GM12878 (cell line): ENCODE measurements at regions not wholly inside any gene's neighbourhood (a gene's known extent, or its start where the extent isn't known, plus 50 kb on each side); places are given as distances from the start of the nearest gene placed in this dataset.

Experiments used
- CBFB ChIP-seq: IDR thresholded peaks from 2 replicates; pipeline ENCODE4 v1.6.1; 2016; ENCODE audit warnings: antibody characterized with exemption, low read depth
- MXI1 ChIP-seq: fragments of 150-350 bp; IDR thresholded peaks from 2 replicates; pipeline ENCODE4 v1.6.1; 2011; ENCODE audit warnings: low read depth, mild to moderate bottlenecking, inconsistent platforms, low read length, improper control_type of control experiment
- MYC ChIP-seq: IDR thresholded peaks from 2 replicates; pipeline ENCODE4 v1.6.1; 2011; ENCODE audit warnings: mild to moderate bottlenecking, low read length, moderate library complexity, inconsistent platforms; ENCODE audit not compliant: insufficient read depth, insufficient replicate concordance, insufficient read length, severe bottlenecking
- POLR2AphosphoS5 ChIP-seq: IDR thresholded peaks from 2 replicates; pipeline ENCODE4 v1.6.1; 2011; ENCODE audit warnings: mild to moderate bottlenecking, low read length, inconsistent platforms
- RAD21 ChIP-seq: IDR thresholded peaks from 2 replicates; pipeline ENCODE4 v1.6.1; 2011; ENCODE audit warnings: mild to moderate bottlenecking, low read depth, low read length, moderate library complexity; ENCODE audit not compliant: insufficient read depth
- RBBP5 ChIP-seq: fragments of 200-600 bp; sonication (generic); conservative IDR thresholded peaks from 2 replicates; pipeline ENCODE4 v1.6.1; 2016
- SMC3 ChIP-seq: IDR thresholded peaks from 2 replicates; pipeline ENCODE4 v1.6.1; 2011; ENCODE audit warnings: low read length, improper control_type of control experiment, borderline replicate concordance
- YY1 ChIP-seq: IDR thresholded peaks from 2 replicates; pipeline ENCODE4 v1.6.1; 2011; ENCODE audit warnings: low read depth, mild to moderate bottlenecking, low read length
- TF ChIP-seq, protein P1 (sequence below), 3 experiments: IDR thresholded peaks in 2 of 3; conservative IDR thresholded peaks in 1 of 3; 2 replicates each; pipeline ENCODE4 v1.5.1; 2011; ENCODE audit warnings: low read depth in 3 of 3, low read length in 3 of 3, mild to moderate bottlenecking in 3 of 3, control low read depth in 2 of 3, moderate library complexity in 2 of 3, inconsistent platforms in 1 of 3, mixed read lengths in 1 of 3; ENCODE audit not compliant: control insufficient read depth in 2 of 3, insufficient read depth in 1 of 3; ENCODE audit errors: extremely low read depth in 1 of 3
- TF ChIP-seq, protein P2 (sequence below): IDR thresholded peaks from 2 replicates; pipeline ENCODE4 v1.6.1; 2011; ENCODE audit warnings: borderline replicate concordance, low read depth, mild to moderate bottlenecking, moderate library complexity, mixed read lengths, low read length; ENCODE audit not compliant: insufficient read depth; ENCODE audit errors: extremely low read length

DNA sequence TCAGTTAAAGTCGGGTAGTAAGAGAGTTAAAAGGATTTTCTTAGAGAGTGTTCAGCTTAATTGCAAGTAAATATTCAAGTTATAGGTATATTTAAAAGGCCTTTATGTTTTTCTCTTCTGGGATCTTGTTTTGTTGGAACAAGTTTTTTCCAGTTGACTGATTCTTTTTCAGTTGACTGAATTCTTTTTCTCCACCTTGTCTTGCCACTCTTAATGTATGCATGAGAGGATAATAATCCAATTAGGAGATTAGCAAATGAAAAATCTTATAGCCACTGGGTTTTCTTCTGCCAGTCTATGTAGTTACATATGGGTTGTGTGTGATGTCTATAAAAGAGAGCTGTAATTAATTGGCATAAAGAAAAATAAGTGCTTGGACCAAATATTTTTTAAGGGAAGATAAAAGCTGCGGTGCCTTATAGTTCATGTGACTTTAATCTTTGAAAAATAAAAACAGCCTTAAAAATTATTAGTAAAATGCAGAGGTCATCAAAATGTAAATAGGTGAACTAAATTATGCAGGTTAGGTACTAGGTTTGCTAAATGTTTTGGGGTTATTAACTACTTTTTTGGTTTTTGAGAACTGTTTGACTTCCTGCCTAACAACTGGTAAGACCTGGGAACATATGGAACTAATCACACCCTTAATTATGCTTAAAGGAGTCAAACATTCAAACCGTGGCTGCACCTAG, 367.2 kb downstream of the HTR1B start:
- TF ChIP-seq MXI1 = no peak
- TF ChIP-seq YY1 = no peak
- no peak for TF ChIP-seq CBFB
- TF ChIP-seq SMC3 = no peak
- TF ChIP-seq, protein P1, sequence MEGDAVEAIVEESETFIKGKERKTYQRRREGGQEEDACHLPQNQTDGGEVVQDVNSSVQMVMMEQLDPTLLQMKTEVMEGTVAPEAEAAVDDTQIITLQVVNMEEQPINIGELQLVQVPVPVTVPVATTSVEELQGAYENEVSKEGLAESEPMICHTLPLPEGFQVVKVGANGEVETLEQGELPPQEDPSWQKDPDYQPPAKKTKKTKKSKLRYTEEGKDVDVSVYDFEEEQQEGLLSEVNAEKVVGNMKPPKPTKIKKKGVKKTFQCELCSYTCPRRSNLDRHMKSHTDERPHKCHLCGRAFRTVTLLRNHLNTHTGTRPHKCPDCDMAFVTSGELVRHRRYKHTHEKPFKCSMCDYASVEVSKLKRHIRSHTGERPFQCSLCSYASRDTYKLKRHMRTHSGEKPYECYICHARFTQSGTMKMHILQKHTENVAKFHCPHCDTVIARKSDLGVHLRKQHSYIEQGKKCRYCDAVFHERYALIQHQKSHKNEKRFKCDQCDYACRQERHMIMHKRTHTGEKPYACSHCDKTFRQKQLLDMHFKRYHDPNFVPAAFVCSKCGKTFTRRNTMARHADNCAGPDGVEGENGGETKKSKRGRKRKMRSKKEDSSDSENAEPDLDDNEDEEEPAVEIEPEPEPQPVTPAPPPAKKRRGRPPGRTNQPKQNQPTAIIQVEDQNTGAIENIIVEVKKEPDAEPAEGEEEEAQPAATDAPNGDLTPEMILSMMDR (IDR thresholded peaks at IDR 0.05 in 2 of 3, conservative IDR thresholded peaks at IDR 0.05 in 1 of 3; ENCODE audit: control insufficient read depth in 2 of 3, extremely low read depth in 1 of 3, insufficient read depth in 1 of 3, low read depth in 3 of 3, low read length in 3 of 3) = no peak
- TF ChIP-seq, protein P2, sequence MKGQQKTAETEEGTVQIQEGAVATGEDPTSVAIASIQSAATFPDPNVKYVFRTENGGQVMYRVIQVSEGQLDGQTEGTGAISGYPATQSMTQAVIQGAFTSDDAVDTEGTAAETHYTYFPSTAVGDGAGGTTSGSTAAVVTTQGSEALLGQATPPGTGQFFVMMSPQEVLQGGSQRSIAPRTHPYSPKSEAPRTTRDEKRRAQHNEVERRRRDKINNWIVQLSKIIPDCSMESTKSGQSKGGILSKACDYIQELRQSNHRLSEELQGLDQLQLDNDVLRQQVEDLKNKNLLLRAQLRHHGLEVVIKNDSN = no peak
- no peak for TF ChIP-seq MYC
- TF ChIP-seq RAD21 = no peak
- TF ChIP-seq POLR2AphosphoS5 = no peak
- no peak for TF ChIP-seq RBBP5
